Neuronal stem cell (in vitro differentiated cells): ENCODE measurements at regions not wholly inside any gene's neighbourhood (a gene's known extent, or its start where the extent isn't known, plus 50 kb on each side); places are given as distances from the start of the nearest gene placed in this dataset.

ENCODE experiments used
- DNase-seq: peaks from one replicate; pipeline ENCODE4 v3.0.0-alpha.2; 2013; ENCODE audit warnings: low spot score
- H2AFZ ChIP-seq: one replicate; pipeline ENCODE4 v1.6.1; 2013; ENCODE audit warnings: mild to moderate bottlenecking, low read length, inconsistent platforms
- H2AK5ac ChIP-seq: 2 replicates; pipeline ENCODE4 v1.6.1; 2013; ENCODE audit warnings: low read depth, mild to moderate bottlenecking, inconsistent platforms, low read length, moderate library complexity, mixed read lengths
- H2BK120ac ChIP-seq: 2 replicates; pipeline ENCODE4 v1.6.1; 2013; ENCODE audit warnings: low read depth, mild to moderate bottlenecking, inconsistent platforms, low read length, moderate library complexity, mixed read lengths
- H2BK12ac ChIP-seq: one replicate; pipeline ENCODE4 v1.6.1; 2013; ENCODE audit warnings: low read length, inconsistent platforms
- H2BK15ac ChIP-seq: 2 replicates; pipeline ENCODE4 v1.6.1; 2013; ENCODE audit warnings: mild to moderate bottlenecking, low read length, inconsistent platforms, mixed read lengths
- H2BK5ac ChIP-seq: one replicate; pipeline ENCODE4 v1.6.1; 2013; ENCODE audit warnings: inconsistent platforms, mild to moderate bottlenecking, low read length, moderate library complexity
- H3K14ac ChIP-seq: one replicate; pipeline ENCODE4 v1.6.1; 2013; ENCODE audit warnings: low read length, inconsistent platforms
- H3K18ac ChIP-seq: 2 replicates; pipeline ENCODE4 v1.6.1; 2013; ENCODE audit warnings: low read length, inconsistent platforms
- H3K23ac ChIP-seq: 2 replicates; pipeline ENCODE4 v1.6.1; 2013; ENCODE audit warnings: low read depth, mild to moderate bottlenecking, mixed read lengths, low read length, inconsistent platforms; ENCODE audit not compliant: poor library complexity
- H3K27ac ChIP-seq: replicated peaks from 3 replicates; pipeline ENCODE4 v1.5.1; 2013; ENCODE audit warnings: low read length, inconsistent platforms
- H3K27me3 ChIP-seq, 3 experiments: 2 replicates each; pipeline ENCODE4 v1.6.1; 2013; ENCODE audit warnings: low read length in 3 of 3, mild to moderate bottlenecking in 2 of 3, inconsistent platforms in 1 of 3, low read depth in 1 of 3, mixed read lengths in 1 of 3, moderate library complexity in 1 of 3; ENCODE audit not compliant: control insufficient read depth in 3 of 3, insufficient read depth in 3 of 3
- H3K36me3 ChIP-seq, 2 donors: replicated peaks in 1 of 2; 2 replicates each; pipeline ENCODE4 v1.6.1; 2013; ENCODE audit warnings: low read length in 2 of 2; ENCODE audit not compliant: control insufficient read depth in 2 of 2, insufficient read depth in 2 of 2
- H3K4ac ChIP-seq: 2 replicates; pipeline ENCODE4 v1.6.1; 2013; ENCODE audit warnings: inconsistent platforms, mild to moderate bottlenecking, low read length, moderate library complexity
- H3K4me1 ChIP-seq, 2 donors: 1 replicate in 1 of 2; 2 replicates in 1 of 2; pipeline ENCODE4 v1.6.1; 2013; ENCODE audit warnings: low read length in 2 of 2, low read depth in 1 of 2; ENCODE audit not compliant: control insufficient read depth in 2 of 2, insufficient read depth in 1 of 2
- H3K4me2 ChIP-seq: one replicate; pipeline ENCODE4 v1.6.1; 2013; ENCODE audit warnings: mild to moderate bottlenecking, low read length, inconsistent platforms; ENCODE audit not compliant: insufficient read depth, poor library complexity, severe bottlenecking
- H3K4me3 ChIP-seq, 2 donors: 2 replicates each; pipeline ENCODE4 v1.5.1; 2013; ENCODE audit warnings: low read length in 2 of 2, mild to moderate bottlenecking in 2 of 2, inconsistent platforms in 1 of 2, moderate library complexity in 1 of 2
- H3K79me1 ChIP-seq: one replicate; pipeline ENCODE4 v1.6.1; 2013; ENCODE audit warnings: low read depth, mild to moderate bottlenecking, inconsistent platforms, low read length, moderate library complexity
- H3K9ac ChIP-seq: one replicate; pipeline ENCODE4 v1.6.1; 2013; ENCODE audit warnings: mild to moderate bottlenecking, low read depth, low read length, inconsistent platforms; ENCODE audit not compliant: poor library complexity
- H3K9me3 ChIP-seq, 2 donors: replicated peaks in 1 of 2; 2 replicates each; pipeline versions ENCODE3 to v1.6.1; 2013; ENCODE audit warnings: low read length in 2 of 2, mild to moderate bottlenecking in 2 of 2, inconsistent platforms in 1 of 2, low read depth in 1 of 2, mixed read lengths in 1 of 2, moderate library complexity in 1 of 2; ENCODE audit not compliant: control insufficient read depth in 2 of 2, insufficient read depth in 1 of 2
- H4K8ac ChIP-seq: one replicate; pipeline ENCODE4 v1.6.1; 2013; ENCODE audit warnings: low read depth, mild to moderate bottlenecking, inconsistent platforms, low read length, moderate library complexity
- H4K91ac ChIP-seq: one replicate; pipeline ENCODE4 v1.6.1; 2013; ENCODE audit warnings: low read length, low read depth, mild to moderate bottlenecking, inconsistent platforms; ENCODE audit not compliant: poor library complexity
- WGBS, 2 donors: extraction: QIAGEN DNeasy Blood & Tissue Kit; methylation state at CpG; one replicate each; pipeline ENCODE4 v1.1.7; 2013; ENCODE audit warnings: missing lambda C conversion rate in 2 of 2, mixed read lengths in 1 of 2; ENCODE audit not compliant: insufficient read length in 2 of 2, insufficient replicate concordance in 1 of 2; ENCODE audit errors: extremely low coverage in 2 of 2; 5-methylcytosine and 5-hydroxymethylcytosine counted together

DNA sequence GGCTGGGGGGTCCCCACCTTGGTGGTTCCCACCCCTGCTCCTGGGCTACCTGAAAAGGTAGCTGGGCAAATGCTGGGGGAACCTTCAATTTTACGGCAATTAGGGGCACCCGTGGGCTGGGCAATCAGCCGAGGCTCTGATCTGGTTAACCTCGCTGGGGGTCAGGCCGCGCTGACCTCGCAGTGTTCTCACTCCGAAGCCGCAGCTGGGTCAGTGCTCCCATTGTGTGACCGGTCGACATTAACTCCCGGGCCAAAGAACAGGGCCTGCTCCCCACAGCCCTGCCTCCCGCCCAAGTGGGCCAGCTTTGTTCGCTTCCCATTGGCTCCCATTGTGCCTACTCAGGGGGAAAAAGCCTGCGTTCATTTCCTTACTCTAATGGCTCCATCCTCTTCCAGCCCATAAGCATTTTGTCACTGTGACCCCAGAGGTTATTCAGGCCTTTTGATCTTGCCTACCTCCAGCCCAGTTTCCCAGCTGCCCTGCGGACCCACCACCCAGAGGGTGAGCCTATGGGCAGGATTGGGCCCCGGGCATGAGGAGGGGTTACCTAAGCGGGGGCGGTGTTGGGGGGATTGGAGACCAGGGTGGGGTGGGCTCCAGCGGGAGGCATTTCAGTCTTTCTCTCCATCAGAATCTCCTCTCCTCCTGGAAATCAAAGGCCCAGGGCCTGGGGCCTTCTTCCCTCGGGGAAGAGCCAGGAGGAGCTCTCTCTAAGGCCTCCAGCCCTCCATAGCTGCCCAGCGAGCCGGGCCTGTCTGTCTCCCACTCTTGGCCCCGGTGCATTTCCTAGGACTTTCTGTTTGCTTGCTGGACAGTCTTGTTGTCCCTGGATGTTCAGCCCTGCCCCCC lies 90.1 kb downstream of the MYCN start:
- peak; percentile 91 for DNase-seq
- peak overlapping the region; percentile 73 for H3K27ac ChIP-seq
- WGBS, 2 donors = no CpG with 5 or more reads among the region's 24 CpGs

DNA sequence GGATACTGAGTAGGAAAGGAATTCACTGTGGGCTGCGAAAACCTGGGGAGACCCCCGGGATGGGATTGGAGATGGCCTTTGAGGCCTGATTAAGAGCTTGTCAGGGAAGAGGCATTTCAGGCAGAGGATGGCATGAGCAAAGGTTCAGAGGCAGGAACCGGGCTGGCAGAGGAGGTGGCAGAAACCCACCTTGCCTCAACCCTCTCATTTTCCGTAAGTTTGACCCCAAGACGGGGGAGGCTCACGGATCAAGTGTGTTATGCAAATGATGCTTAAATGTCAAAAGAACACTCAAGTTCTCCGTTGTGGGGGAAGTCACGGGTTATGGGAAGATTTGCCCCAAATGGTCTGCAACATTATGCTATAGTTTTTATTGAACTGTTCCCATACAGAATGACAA lies 88.3 kb downstream of the MYCN start:
- DNase-seq = no peak
- Histone ChIP-seq H3K4ac (no peak overlapping the region), H2BK120ac (no peak overlapping the region), H2BK15ac (no peak overlapping the region), H4K91ac (no peak overlapping the region), H3K23ac (no peak overlapping the region), H3K27me3 (peaks cover 0 to 14% (median 0%) of the 10 kb centered on the region in 3 experiments), H3K4me2 (no peak overlapping the region), H4K8ac (no peak overlapping the region), H3K18ac (peak overlapping the region; percentile 35), H3K9me3 (no peaks in the 10 kb centered on the region), H3K79me1 (no peaks in the 10 kb centered on the region), H3K14ac (no peak overlapping the region), H2BK12ac (no peak overlapping the region), H3K4me3 (no peak overlapping the region), H3K4me1 (peaks cover 27 to 29% of the 10 kb centered on the region in 2 donors), H2BK5ac (no peak overlapping the region), H3K9ac (no peak overlapping the region), H2AK5ac (peak overlapping the region; percentile 34), H3K27ac (no peak overlapping the region), H2AFZ (no peak overlapping the region), H3K36me3 (no peaks in the 10 kb centered on the region)
- WGBS, 2 donors = no CpG with 5 or more reads among the region's 8 CpGs

More for the DNA sequence above, 90.1 kb downstream of the MYCN start:
- no peak overlapping the region for H2AK5ac ChIP-seq
- peak overlapping the region; percentile 89 for H3K18ac ChIP-seq
- H4K8ac ChIP-seq = no peak overlapping the region
- peaks cover 0 to 14% (median 0%) of the 10 kb centered on the region in 3 experiments for H3K27me3 ChIP-seq
- peak overlapping the region; percentile 12 for H3K4me2 ChIP-seq
- H3K36me3 ChIP-seq = no peaks in the 10 kb centered on the region
- no peak overlapping the region for H3K4ac ChIP-seq
- H3K14ac ChIP-seq = peak overlapping the region; percentile 49
- no peaks in the 10 kb centered on the region for H3K9me3 ChIP-seq
- peak overlapping the region; percentile 44 for H2BK5ac ChIP-seq
- no peak overlapping the region for H3K9ac ChIP-seq
- H2BK120ac ChIP-seq = no peak overlapping the region
- no peak overlapping the region for H4K91ac ChIP-seq
- peak overlapping the region; percentile 77 for H2BK12ac ChIP-seq
- no peaks in the 10 kb centered on the region for H3K79me1 ChIP-seq
- H3K4me1 ChIP-seq = peaks cover 27 to 34% of the 10 kb centered on the region in 2 donors
- H2BK15ac ChIP-seq = peak overlapping the region; percentile 23
- H3K4me3 ChIP-seq = peak overlapping the region in 1 of 2 donors; percentile 16
- peak overlapping the region; percentile 9 for H2AFZ ChIP-seq
- H3K23ac ChIP-seq = no peak overlapping the region

DNA sequence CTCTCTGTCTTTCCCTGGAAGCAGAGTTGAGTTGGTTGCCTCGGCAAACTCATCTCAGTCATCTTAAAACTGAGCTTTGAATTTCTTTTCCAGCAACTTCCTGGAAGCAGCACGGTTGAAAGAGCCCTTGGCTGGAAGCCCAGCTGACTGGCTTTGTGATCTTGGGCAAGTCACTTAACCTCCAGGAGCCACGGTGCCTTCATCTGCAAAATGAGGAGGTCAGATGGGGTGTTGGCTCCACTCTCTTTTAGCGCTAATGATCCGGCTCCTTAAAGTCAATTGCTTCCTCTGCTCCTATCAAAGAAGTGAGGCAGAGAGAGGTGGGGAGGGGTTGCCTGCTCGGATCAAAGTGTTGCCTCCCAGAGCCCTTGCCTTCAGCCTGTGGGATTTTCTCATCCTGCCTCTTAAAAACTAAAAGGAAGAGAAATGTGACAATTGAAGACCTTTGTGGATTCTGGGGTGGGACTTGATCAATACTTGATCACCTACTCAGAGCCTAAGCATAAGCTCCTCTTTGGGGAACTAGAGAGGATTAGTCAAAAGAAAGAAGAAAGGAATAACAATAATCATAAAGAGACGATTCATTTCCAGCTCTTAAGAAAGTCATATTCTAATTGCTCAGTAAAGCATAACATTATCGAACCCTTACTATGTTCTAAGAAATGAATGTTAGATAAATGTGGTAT lies 86.6 kb downstream of the MYCN start:
- H4K8ac ChIP-seq = no peak overlapping the region
- no peak overlapping the region for H2BK12ac ChIP-seq
- H3K9ac ChIP-seq = no peak overlapping the region
- H4K91ac ChIP-seq = no peak overlapping the region
- H3K4me2 ChIP-seq = no peak overlapping the region
- no peak overlapping the region for H2BK15ac ChIP-seq
- no CpG with 5 or more reads among the region's 8 CpGs for WGBS, 2 donors
- H3K36me3 ChIP-seq = no peaks in the 10 kb centered on the region
- H2BK120ac ChIP-seq = no peak overlapping the region
- H3K79me1 ChIP-seq = no peaks in the 10 kb centered on the region
- H3K4me1 ChIP-seq = peaks cover 28 to 29% of the 10 kb centered on the region in 2 donors
- H2AFZ ChIP-seq = no peak overlapping the region
- H2BK5ac ChIP-seq = no peak overlapping the region
- H3K9me3 ChIP-seq = no peaks in the 10 kb centered on the region
- H3K27ac ChIP-seq = no peak overlapping the region
- H3K18ac ChIP-seq = no peak overlapping the region
- no peak overlapping the region for H3K14ac ChIP-seq
- peaks cover 0 to 14% (median 0%) of the 10 kb centered on the region in 3 experiments for H3K27me3 ChIP-seq
- no peak overlapping the region for H3K4ac ChIP-seq
- H3K4me3 ChIP-seq = no peak overlapping the region
- DNase-seq = no peak
- no peak overlapping the region for H3K23ac ChIP-seq
- no peak overlapping the region for H2AK5ac ChIP-seq
